Stimulated activated CD4-positive, alpha-beta T cell treated with anti-CD3 and anti-CD28 coated beads, Interleukin-1b, Interleukin-23, amount 100 ng/mL, for 48 hours (primary cell): ENCODE measurements at regions not wholly inside any gene's neighbourhood (a gene's known extent, or its start where the extent isn't known, plus 50 kb on each side); places are given as distances from the start of the nearest gene placed in this dataset.
"Not testable (repeated sequence)": the region's sequence is repeated elsewhere in the genome, so short reads cannot be mapped to it uniquely, and the experiment has no call there.

Experiments
- DNase-seq: peaks from one replicate; pipeline ENCODE4 v3.0.0-alpha.2; 2020

DNA sequence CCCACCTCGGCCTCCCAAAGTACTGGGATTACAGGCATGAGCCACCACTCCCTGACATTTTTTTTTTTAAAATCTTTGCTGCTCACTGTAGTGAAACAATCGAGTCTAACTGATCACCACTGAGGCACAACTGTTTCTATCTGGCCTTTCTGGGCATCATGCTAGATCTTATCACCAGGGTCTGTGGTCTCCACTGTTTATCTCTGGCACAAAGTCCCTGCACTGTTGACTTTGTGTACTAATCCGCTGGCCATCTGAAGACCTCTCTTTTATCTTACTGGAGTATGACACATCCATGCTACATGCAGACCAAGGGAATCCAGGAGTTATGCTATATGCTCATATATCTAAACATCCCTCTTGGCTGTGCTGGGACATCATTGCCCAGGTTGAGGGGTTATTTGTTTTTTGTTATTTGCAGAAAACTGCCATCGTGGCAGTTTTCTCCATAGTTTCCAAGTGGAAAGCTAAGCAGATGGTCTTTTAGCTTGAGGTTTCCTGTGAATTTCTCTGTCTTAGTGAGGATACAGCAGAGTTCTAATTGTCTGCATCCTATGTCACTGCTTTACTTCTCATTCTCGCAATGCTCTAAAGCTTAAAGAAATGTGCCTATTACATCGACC lies 456.9 kb downstream of the CCER1 start:
- no peak for DNase-seq

DNA sequence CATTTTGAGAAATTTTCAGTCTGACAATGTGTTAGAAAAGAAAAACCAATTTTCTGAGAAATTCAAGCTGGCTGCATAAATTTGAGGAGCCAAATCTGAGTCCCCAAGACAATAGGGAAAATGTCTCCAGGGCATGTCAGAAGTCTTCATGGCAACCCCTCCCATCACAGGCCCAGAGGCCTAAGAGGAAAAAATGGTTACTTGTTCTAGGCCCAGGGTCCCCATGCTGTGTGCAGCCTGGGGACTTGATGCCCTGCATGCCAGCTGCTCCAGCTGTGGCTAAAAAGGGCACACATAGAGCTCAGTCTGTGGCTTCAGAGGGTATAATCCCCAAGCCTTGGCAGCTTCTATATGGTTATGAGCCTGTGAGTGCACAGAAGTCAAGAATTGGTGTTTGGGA lies 464.6 kb downstream of the CCER1 start:
- DNase-seq = no peak

DNA sequence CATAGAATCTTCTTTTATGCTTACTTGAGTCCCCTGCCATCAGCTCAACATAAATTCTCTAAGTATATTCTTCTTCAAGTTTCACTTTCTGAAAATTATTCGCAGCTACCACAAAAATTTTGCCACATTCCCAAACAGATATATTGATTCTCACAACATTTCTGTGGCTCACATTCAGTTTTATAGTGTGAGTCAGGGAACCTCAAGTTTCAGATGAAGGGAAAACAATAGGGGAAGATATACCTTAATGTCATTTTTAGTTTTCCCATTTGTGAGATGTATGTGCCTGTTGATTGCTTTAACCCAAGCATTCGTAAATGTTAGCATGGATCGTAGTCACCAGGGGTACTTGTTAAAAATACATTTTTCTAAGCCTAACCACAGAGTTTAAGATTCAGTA lies 465.8 kb downstream of the CCER1 start:
- no peak for DNase-seq

DNA sequence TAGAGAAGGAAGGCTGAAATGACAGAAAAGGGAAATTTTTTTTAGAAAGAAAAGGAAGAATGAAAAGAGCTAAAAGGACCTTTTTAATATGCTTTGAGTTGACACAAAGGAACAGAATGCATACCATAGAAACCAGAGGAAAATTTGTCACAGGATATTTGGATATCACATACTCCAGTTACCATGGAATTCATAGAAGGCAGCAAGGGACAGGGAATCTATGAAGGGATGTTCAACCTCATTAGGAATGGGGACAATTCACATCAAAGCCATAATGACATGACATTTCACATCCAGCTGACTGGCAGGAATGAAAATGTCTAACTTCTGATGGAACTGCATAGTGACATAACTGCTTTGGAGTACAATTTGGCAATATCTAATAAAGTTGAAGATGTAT lies 469.4 kb downstream of the CCER1 start:
- DNase-seq = no peak

DNA sequence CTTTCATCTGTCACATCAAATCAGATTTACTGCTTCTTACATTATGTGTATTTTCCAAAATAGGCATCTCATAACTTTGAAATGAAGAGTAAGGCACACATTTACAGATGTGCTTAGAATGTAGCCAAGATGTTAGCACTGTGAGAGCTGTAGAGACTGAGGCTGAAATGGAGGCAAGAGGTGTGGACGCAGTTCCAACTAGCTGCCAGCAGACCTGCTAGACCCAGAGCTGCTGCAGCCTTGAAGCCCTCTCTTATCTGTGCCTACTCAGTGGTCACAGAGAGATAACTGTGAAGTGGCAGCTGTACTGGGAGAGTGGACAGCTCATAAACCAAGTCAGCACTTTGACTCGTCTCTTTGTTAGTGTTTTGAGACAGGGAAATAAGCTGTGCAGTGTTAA lies 470.9 kb downstream of the CCER1 start:
- DNase-seq = no peak

DNA sequence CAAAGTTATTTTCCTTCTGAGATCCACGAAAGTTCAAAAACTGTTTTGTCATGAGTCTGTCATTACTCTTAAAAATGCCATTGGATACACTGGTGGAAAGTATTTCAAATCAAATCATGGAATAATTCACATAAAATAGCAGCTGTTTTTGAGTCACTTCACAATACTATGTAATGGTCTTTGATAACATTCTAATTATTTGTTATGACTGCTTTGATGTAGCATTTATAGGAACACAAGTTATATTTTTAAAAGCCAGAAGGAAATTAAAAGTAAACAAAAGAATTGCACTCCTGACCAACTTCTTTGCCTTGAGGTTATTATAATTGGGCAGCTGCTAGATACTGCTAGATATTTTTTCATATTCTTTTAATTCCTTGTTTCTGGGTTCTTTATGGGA lies 473.2 kb downstream of the CCER1 start:
- DNase-seq = no peak

DNA sequence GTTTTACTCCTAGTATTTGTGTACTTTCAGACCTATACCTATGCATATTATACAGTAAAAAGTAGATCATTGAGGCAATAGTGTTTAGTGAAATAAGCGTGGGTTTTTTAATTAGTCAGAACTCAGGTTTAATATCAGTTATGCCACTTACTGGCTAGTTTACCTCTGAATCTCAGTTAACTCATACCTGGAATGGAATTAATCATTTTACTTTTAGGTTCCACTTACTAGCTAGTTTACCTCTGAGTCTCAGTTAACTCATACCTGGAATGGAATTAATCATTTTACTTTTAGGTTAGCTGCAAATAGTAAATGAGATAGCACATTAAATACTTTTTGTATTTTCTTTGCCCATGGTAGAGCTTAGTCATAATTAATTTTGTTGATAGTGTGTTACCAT lies 475.7 kb downstream of the CCER1 start:
- no peak for DNase-seq

DNA sequence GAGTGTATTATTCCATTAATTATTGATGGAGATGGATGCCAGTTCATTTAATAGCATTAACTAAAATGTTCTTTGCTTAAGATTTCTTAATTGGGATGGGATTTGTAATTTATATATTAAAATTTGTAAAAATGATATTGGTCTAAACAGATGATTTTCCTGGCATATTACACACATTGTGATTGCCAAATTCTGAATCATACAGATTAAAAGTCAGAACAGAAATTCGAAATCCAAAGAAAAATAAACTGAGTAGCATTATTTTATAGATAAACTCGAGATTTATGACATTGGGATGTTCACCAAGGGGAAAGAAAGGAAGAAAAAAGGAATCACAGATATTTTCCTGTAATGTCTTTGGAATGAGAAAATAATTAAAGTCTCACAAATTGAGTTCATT lies 481.1 kb downstream of the CCER1 start:
- DNase-seq = no peak

DNA sequence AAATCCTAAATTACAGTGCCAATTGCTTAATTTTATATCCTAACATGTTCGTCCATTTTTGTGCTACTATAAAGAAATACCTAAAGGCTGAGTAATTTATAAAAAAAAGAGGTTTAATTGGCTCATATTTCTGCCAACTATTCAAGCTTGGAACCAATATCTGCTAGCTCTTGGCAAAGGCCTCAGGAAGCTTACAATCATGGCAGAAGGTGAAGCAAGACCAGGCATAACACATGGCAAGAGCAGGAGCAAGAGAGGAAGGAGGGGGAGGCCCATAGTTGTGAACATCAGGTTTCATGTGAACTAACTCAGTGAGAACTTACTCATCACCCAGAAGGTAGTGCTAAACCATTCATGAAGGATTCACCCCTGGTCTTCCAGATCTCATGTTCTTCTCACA lies 494.3 kb downstream of the CCER1 start:
- DNase-seq = no peak

DNA sequence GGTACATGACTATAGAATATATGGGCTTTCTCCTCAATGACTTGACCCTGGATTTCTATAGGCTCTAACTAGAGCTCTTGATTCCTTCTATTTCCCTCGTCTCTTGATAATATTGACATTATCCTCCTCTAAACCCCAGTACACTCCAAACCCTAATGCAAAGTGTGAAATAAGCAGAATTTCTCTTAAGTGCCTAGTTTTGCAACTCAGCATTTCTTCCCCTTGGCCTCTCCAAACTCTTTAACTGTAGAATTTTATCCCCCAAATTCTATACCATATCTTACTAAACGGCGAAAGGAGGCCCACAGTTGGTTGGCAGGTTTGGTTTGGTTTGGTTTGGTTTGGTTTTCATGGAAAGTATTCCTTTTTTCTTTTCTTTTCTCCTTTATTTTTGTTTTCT lies 498.7 kb downstream of the CCER1 start:
- DNase-seq = no peak

DNA sequence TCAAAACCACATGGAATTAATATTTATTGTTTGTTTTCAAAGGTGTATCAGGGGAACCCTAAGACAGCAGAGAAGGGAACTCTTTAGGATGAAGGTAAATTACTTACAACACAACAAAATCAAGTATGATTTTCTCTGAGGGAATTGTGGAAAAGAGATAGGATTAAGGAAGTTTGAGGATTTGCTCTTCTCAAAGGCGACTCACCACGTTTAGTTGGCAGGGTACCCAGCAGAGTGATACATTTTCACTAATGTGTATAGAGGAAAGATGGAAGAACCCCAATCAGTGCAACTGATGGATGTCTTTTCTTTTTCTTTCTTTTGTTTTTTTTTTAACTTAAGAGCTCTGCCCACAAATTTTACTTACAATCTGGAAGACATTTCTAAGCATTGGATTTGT lies 499.2 kb downstream of the CCER1 start:
- DNase-seq = no peak

DNA sequence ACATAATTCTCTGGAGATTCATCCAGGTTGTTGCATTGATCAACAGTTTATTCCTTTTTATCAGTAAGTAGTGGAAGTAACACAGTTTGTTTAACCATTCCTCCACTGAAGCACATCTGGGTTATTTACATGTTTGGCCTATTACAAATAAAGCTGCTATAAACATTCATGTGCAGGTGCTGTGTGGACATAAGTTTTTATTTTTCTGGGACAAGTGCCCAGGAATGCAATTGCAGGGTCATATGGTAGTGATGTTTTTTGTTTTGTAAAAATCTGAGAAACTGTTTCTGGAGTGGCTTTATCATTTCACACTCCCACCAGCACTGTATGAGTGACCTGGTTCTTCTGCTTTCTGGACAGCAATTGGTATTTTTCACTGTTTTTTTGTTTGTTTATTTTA lies 505.4 kb downstream of the CCER1 start:
- DNase-seq = no peak

DNA sequence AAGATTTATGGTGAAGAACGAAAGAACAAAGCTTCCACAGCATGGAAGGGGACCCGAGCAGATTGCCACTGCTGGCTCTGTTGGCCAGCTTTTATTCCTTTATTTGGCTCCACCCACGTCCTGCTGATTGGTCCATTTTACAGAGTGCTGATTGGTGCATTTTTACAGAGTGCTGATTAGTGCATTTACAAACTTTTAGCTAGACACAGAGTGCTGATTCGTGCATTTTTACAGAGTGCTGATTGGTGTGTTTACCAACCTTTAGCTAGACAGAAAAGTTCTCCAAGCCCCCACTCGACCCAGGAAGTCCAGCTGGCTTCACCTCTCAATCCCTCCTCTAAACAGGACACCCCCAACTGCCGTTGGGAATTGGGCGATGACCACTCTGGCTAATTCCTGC lies 511.5 kb downstream of the CCER1 start:
- DNase-seq = not testable (repeated sequence)

DNA sequence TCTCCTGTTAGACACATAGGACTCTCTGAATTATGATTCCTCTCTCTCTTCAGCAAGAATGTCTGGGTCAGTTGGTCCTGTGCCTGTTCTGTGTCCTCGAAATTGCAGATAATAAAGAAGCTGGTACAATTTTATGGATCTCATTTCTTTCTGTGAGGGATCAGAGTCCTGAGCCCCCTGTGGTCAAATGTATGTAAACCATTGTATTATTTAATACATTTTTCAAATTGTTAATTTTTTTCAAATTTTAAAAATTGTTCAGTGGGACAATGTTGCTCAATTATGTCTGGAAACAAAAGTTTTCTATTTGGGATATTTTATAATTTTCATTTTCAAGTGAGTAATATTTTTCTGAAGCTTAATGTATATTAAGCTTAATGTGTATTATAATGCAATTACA lies 513.5 kb downstream of the CCER1 start:
- no peak for DNase-seq

DNA sequence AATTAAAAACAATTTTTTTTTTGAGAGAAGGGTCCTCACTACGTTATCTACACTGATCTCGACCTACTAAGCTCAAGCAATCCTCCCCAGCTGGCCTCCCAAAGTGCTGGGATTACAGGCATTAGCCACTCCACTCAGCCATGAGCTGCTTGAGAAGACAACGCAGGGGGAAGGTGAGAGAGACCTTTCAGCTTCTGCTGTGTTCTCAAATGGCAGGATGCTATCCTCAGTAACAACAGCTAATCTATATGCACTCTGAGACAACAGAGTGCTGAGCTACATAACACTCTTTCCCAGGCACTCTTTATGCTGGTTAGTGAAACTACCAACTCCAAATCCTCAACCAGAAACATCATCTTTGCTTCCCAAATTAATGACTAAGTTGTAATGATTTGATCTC lies 526.1 kb downstream of the CCER1 start:
- DNase-seq = no peak

DNA sequence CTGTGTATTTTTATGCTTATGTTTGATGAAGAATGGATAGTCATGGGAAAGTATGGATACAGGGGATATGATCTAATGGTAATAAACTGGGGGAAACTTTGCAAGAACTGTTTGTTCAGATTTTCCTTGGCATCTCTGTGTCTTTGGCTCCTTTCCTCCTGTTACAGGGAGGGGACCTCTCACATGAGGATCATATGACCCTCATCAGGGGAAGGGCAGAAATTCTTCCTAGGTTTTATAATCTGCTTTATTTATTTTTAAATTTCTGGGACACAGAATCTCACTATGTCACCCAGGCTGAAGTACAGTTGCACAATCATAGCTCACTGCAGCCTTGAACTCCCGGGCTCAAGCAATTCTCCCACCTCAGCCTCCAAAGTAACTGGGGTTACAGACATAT lies 526.5 kb downstream of the CCER1 start:
- no peak for DNase-seq

DNA sequence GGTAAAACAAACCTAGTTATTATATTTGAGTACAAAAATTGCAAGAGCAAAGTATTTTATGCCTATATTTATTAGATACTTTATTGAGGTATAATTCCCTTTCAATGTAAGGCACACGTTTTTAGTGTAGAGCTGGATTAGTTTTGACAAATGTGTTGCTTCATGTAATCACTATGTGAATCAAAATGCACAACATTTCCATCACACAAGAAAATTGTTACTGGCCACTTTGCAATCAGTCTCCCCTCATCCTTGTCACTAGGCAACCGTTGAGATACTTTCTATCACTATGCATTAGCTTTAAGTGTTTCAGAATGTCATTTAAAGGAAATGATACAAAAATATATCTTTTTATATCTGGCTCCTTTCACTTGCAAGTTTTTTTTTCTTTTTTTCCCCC lies 531.0 kb downstream of the CCER1 start:
- DNase-seq = no peak

DNA sequence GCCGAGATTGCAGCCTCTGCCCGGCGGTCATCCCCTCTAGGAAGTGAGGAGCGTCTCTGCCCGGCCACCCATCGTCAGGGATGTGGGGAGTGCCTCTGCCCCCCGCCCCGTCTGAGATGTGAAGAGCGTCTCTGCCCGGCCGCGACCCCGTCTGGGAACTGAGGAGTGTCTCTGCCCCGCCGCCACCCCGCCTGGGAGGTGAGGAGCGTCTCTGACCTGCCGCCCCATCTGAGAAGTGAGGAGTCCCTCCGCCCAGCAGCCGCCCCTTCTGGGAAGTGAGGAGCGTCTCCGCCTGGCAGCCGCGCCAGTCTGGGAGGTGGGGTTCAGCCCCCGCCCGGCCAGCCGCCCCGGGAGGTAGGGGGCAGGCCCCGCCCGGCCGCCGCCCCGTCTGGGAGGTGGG lies 544.0 kb downstream of the CCER1 start:
- DNase-seq = no peak

DNA sequence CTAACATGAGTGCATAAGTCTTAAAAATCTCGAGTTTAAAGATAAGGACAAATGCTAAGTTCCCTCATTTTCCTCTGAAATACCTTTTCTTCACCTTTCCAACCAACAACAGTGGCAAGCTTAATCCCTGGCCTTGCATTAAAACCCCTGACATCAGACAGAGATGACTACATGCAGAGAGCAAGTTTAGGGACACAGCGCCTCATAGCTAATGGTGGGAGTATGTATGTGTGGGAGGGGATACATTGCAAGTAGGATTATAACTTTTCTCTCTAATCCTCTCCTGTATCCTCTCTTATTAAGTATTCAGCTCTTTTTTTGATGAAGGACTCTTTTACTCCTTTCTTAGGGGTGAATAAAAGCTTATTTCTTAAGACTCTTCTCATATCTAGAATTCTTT lies 547.1 kb downstream of the CCER1 start:
- DNase-seq = no peak

DNA sequence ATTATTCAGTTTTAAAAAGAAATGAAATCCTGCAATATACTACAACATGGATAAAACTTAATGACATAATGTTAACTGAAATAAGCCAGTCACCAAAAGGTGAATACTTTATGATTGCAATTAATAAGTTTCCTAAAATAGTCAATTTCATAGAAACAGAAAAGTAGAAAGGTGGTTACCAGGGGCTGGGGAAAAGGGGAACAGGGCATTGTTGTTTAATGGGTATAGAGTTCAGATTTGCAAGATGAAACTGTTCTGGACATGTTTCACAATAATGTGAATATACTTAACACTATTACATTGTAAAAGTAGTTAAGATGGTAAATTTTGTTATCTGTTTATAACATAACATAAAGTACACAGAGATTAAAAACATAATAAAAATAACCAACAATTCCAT lies 550.9 kb downstream of the CCER1 start:
- DNase-seq = no peak

DNA sequence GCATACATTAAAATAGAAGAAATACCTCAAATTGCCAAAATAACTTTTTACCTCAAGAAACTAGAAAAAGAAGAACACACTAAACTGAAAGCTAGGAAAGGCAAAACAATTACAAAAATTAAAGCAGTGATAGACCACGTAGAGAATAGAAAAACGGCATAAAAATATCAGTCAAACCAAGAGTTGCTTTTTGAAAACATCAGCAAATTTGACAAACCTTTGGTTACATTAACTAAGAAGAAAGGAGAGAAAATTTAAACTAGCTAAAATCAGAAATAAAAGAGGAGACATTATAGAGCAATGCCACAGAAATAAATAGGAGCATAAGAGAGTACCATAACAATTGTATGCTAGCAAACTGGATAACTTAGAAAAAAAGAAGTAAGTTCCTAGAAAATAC lies 553.8 kb downstream of the CCER1 start:
- no peak for DNase-seq

DNA sequence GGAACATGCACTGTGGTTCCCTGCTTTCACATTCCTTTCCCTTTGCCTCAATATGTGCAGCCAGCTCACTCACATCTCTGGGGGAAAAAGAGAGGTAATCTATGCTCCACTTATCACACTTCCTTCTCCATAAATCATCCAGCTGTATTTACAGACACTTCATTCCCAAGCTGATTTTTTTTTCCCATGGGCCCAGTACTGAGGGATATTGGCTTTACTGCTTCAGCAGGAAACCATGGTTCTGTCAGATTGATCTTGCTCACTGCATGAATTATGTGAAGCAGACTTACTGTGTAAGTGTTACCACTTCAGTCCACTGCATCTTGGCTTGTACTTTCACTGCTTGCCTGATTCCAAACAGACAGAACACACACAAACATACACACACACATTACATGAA lies 555.6 kb downstream of the CCER1 start:
- no peak for DNase-seq

DNA sequence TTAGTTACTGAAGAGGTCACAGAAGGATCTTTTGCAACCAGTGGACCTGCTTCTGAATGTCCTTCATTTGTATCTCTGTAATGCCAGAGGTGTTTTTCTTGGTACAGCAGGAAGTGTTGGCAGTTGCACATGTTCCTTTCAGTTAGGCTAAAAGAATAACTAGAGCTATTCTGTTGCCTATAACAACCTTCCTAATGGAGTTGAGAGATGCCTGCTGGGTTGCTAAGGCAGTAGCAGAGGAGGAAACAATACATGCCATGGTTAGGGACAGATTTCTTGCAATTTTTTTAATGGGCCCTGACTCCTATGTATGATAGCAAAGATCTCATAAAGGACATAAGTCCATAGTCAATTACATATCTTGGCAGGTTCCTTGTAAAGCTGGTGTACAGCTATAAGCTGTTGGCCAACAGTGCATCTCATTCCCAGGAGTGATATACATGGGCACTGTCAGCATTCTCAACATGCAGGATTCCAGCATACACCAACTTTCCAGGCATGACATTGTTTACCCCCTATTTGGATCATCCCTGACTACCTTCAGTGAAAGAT lies 556.6 kb downstream of the CCER1 start:
- DNase-seq = no peak

DNA sequence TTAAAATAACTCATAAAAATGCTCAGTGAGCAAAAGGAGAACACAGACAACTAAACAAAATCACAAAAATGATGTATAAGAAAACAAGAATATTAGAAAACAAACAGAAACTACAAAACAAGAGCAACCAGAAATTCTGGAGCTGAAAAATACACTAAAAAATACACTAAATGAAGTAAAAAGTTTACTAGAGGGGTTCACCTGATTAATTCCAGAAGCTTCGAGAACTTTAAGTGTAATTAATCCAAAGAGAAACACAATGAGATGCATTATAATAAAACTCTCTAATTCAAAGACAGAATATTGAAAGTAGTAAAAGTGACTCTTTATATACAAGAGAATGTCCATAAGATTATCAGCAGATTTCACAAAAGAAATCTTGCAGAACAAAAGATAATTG lies 558.4 kb downstream of the CCER1 start:
- no peak for DNase-seq

DNA sequence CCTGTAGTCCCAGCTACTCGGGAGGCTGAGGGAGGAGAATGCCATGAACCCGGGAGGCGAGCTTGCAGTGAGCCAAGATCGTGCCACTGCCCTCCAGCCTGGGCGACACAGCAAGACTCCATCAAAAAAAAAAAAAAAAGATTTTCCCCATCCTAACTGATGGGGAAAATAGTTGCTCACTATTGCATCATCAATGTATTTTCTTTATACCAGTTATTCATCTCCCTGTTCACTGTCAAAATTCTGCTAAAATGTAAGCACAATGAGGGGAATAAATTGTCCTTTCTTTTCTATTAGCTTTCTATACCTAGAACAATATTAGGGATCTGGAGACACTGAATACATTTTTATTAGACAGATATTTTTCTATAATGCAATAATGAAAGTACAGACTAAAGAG lies 561.3 kb downstream of the CCER1 start:
- DNase-seq = no peak

DNA sequence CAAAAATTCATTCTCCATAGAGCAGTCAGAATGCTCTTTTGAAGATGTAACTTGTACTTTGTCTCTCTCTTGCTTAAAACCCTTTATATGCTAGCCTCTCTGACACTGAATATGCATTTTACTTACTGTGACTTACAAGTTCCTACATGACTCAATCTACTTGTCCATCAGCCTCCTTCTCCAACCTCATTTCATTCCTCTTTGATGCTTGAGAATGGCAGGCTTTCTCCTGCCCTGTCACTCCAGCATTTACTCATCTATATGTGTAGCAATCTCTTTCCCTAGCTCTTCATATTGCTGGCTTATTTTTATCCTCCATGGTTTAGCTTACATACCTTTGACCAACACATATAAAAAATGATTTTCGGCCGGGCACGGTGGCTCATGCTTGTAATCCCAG lies 561.9 kb downstream of the CCER1 start:
- DNase-seq = no peak
